Mucosa of descending colon (tissue), 3 donors: ENCODE measurements at regions not wholly inside any gene's neighbourhood (a gene's known extent, or its start where the extent isn't known, plus 50 kb on each side); places are given as distances from the start of the nearest gene placed in this dataset.
"Not testable (repeated sequence)": the region's sequence is repeated elsewhere in the genome, so short reads cannot be mapped to it uniquely, and the experiment has no call there.

Experiments used
- ATAC-seq: fragments of 200-7000 bp; cut with Tn5 transposase; one replicate; pipeline ENCODE4 v1.9.1; 2020; ENCODE audit warnings: mild to moderate bottlenecking, moderate library complexity
- DNase-seq, 3 donors: peaks; one replicate each; pipeline ENCODE4 v3.0.0-alpha.2; 2020
- H3K36me3 ChIP-seq: fragments of 200-600 bp; one replicate; pipeline ENCODE4 v1.8.0; 2021; ENCODE audit warnings: low read depth, mild to moderate bottlenecking
- H3K4me1 ChIP-seq: fragments of 200-600 bp; one replicate; pipeline ENCODE4 v1.8.0; 2021; ENCODE audit warnings: low read depth, mild to moderate bottlenecking
- H3K4me3 ChIP-seq: fragments of 200-600 bp; one replicate; pipeline ENCODE4 v1.8.0; 2021; ENCODE audit warnings: mild to moderate bottlenecking
- H3K9me3 ChIP-seq: fragments of 200-600 bp; one replicate; pipeline ENCODE4 v1.8.0; 2021; ENCODE audit warnings: mild to moderate bottlenecking
- intact Hi-C, 2 donors: fragments of 100-400 bp; cut with DNase I in 1 of 2; cut with micrococcal nuclease in 1 of 2; formaldehyde crosslinking; loops; one replicate each; pipeline versions ENCODE4 v1.11.0 to v1.11.1; 2022; cut with DNase I, micrococcal nuclease
- TF ChIP-seq, protein P1 (sequence below): fragments of 200-600 bp; IDR thresholded peaks from one replicate; pipeline ENCODE4 v1.8.0; 2022; ENCODE audit warnings: antibody characterized with exemption, mild to moderate bottlenecking
- donor health status: DM: no; HTN: no; CAD: no; lungs with moderate emphysema.
- donor health status: DM: no; HTN: no; CAD: no.
- donor health status: DM: no; HTN: yes; CAD: no.

DNA sequence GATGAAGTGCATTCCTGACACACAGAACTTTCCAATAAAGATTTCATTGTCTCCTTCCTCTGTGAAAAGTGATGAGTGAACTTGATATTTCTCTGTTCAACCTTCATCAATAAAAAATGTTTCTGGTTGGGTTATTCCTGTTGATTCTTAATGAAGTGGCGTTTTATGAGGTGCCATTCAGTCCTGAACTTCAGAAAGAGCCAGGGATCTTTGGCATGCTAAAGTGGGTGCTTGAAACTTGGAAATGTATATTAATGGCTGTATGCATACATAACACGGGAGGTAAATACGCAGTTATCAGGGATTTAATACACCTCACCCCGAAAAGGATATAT is 151.6 kb downstream of the ACTR3B start:
- Histone ChIP-seq H3K36me3 (no peaks in the 10 kb centered on the region), H3K9me3 (no peaks in the 10 kb centered on the region), H3K4me1 (no peaks in the 10 kb centered on the region), H3K4me3 (no peak overlapping the region)
- DNase-seq (no peak), ATAC-seq (no peak)
- intact Hi-C loops: no loop called here
- TF ChIP-seq, protein P1, sequence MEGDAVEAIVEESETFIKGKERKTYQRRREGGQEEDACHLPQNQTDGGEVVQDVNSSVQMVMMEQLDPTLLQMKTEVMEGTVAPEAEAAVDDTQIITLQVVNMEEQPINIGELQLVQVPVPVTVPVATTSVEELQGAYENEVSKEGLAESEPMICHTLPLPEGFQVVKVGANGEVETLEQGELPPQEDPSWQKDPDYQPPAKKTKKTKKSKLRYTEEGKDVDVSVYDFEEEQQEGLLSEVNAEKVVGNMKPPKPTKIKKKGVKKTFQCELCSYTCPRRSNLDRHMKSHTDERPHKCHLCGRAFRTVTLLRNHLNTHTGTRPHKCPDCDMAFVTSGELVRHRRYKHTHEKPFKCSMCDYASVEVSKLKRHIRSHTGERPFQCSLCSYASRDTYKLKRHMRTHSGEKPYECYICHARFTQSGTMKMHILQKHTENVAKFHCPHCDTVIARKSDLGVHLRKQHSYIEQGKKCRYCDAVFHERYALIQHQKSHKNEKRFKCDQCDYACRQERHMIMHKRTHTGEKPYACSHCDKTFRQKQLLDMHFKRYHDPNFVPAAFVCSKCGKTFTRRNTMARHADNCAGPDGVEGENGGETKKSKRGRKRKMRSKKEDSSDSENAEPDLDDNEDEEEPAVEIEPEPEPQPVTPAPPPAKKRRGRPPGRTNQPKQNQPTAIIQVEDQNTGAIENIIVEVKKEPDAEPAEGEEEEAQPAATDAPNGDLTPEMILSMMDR: no peak

DNA sequence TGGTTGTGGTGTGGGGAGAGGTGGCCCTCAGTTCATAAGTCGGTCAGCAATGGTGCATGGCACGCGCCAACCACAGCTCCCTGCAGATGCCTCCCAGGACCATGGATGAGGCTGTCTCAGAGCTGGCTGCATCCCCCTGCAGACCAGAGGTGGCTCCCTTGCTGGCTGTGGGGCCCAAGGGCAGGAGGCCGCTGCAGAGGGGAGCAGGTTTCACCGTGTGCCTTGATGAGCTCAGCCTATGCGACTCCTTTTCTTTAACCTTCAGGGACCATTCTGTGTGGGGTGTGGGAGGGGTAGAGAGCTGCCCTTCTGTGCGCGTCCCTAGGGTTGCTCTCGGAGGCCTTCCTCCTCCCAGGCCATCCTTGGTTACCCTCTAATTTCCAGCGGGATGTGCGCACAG is 152.4 kb downstream of the ACTR3B start:
- ATAC-seq (no peak), DNase-seq (no peak)
- no peak overlapping the region for H3K4me3 ChIP-seq
- H3K9me3 ChIP-seq: no peaks in the 10 kb centered on the region
- intact Hi-C loops: no loop called here
- TF ChIP-seq, protein P1: no peak
- no peaks in the 10 kb centered on the region for H3K36me3 ChIP-seq
- H3K4me1 ChIP-seq: no peaks in the 10 kb centered on the region

GRCh38 chr7:152912511-152912910 is 153.0 kb downstream of the ACTR3B start:
- intact Hi-C loops: no loop called here
- Histone ChIP-seq H3K4me1 (no peaks in the 10 kb centered on the region), H3K4me3 (no peak overlapping the region), H3K36me3 (no peaks in the 10 kb centered on the region), H3K9me3 (no peaks in the 10 kb centered on the region)
- TF ChIP-seq, protein P1: no peak
- ATAC-seq: no peak
- no peak for DNase-seq

DNA sequence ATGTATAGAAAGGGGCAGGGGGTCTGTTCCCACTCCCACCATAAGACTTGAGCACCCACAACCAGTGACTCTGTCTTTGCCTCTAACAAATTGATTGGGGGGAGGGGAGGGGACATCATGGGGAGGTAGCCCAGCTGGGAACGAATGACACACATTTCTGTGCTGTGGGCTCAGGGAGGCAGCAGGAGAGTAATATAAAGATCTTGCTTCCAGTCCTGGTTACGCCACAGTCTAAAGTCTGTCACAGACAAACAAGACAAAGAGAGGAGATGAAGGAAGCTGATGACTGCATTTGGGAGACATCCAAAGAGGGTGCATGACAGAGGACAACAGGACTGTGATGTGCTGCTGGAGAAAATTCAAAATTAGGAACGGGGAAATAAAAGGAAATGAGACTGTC is 153.9 kb downstream of the ACTR3B start:
- no peaks in the 10 kb centered on the region for H3K9me3 ChIP-seq
- no peak overlapping the region for H3K4me3 ChIP-seq
- intact Hi-C loops: no loop called here
- TF ChIP-seq, protein P1: no peak
- no peaks in the 10 kb centered on the region for H3K36me3 ChIP-seq
- no peaks in the 10 kb centered on the region for H3K4me1 ChIP-seq
- DNase-seq (no peak), ATAC-seq (no peak)

DNA sequence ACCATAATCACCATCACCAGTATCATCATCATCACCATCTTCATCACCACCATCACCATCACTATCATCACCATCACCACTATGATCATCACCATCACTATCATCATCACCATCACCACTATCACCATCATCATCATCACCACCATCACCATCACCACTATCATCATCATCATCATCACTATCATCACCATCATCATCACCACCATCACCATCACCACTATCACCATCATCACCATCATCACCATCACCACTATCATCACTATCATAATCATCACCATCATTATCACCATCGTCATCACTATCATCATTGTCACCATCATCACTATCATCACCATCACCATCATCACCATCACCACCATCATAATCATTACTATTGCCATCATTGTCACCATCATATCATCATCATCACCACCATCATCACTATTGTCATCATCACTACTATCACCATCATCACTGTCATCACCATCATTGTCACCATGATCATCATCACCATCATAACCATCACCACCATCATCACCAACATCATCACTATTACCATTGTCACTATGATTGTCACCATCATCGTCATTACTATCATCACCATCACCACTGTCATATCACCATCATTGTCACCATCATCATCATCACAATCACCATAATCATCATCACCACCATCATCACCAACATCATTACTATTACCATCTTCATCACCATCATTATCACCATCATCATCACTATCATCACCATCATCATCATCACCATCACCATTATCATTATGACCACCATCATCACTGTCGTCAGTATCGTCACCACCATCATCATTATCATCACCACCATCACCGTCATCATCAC is 154.7 kb downstream of the ACTR3B start:
- ATAC-seq (no peak), DNase-seq (no peak)
- no peaks in the 10 kb centered on the region for H3K36me3 ChIP-seq
- H3K9me3 ChIP-seq: no peaks in the 10 kb centered on the region
- TF ChIP-seq, protein P1: no peak
- no peak overlapping the region for H3K4me3 ChIP-seq
- H3K4me1 ChIP-seq: no peaks in the 10 kb centered on the region
- intact Hi-C loops: no loop called here

DNA sequence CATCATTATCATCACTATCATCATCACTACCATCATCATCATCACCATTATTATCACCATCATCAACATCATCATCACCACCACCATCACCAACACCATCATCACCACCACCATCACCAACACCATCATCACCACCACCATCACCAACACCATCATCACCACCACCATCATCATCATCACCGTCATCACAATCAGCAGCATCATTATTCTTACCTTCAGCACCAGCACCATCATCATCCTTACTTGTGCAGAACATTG is 155.2 kb downstream of the ACTR3B start:
- DNase-seq, H3K36me3 ChIP-seq, H3K9me3 ChIP-seq, intact Hi-C loops, H3K4me1 ChIP-seq, H3K4me3 ChIP-seq, ATAC-seq: not testable (repeated sequence)
